ENCODE measurements at regions not wholly inside any gene's neighbourhood (a gene's known extent, or its start where the extent isn't known, plus 50 kb on each side); places are given as distances from the start of the nearest gene placed in this dataset.

GRCh38 chr4:24743927-24744326 is 51.4 kb upstream of the SOD3 start:
- no peaks in the 10 kb centered on the region for H3K36me3 ChIP-seq
- WGBS, 4 donors: 67 to 73% (median 73%) methylated on average over 5 of the region's 5 CpGs
- H3K9me3 ChIP-seq: no peaks in the 10 kb centered on the region
- intact Hi-C loops (cut with DNase I): no loop called here
- peak in 2 of 4 donors; percentile 10 to 16 for ATAC-seq
- no peak overlapping the region for H3K27ac ChIP-seq
- no peak for DNase-seq
- no peaks in the 10 kb centered on the region for H3K27me3 ChIP-seq
- TF ChIP-seq, protein P1, sequence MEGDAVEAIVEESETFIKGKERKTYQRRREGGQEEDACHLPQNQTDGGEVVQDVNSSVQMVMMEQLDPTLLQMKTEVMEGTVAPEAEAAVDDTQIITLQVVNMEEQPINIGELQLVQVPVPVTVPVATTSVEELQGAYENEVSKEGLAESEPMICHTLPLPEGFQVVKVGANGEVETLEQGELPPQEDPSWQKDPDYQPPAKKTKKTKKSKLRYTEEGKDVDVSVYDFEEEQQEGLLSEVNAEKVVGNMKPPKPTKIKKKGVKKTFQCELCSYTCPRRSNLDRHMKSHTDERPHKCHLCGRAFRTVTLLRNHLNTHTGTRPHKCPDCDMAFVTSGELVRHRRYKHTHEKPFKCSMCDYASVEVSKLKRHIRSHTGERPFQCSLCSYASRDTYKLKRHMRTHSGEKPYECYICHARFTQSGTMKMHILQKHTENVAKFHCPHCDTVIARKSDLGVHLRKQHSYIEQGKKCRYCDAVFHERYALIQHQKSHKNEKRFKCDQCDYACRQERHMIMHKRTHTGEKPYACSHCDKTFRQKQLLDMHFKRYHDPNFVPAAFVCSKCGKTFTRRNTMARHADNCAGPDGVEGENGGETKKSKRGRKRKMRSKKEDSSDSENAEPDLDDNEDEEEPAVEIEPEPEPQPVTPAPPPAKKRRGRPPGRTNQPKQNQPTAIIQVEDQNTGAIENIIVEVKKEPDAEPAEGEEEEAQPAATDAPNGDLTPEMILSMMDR (IDR thresholded peaks at IDR 0.05): no peak
- no peak for TF ChIP-seq POLR2A (IDR thresholded peaks at IDR 0.05)
- peaks cover 0 to 2% (median 0%) of the 10 kb centered on the region in 12 donors for H3K4me1 ChIP-seq
- H3K4me3 ChIP-seq: no peak overlapping the region

GRCh38 chr4:24745172-24745895 is 50.0 kb upstream of the SOD3 start:
- no peak for TF ChIP-seq POLR2A (IDR thresholded peaks at IDR 0.05)
- TF ChIP-seq, protein P1 (IDR thresholded peaks at IDR 0.05): no peak
- no peak overlapping the region for H3K27ac ChIP-seq
- no peaks in the 10 kb centered on the region for H3K27me3 ChIP-seq
- no peaks in the 10 kb centered on the region for H3K36me3 ChIP-seq
- intact Hi-C loops (cut with DNase I): no loop called here
- no peaks in the 10 kb centered on the region for H3K9me3 ChIP-seq
- peaks cover 0 to 2% (median 0%) of the 10 kb centered on the region in 12 donors for H3K4me1 ChIP-seq
- WGBS, 4 donors: 81 to 87% (median 84%) methylated on average over 5 of the region's 5 CpGs
- ATAC-seq: no peak
- no peak overlapping the region for H3K4me3 ChIP-seq
- DNase-seq: no peak
